ENCODE measurements at regions not wholly inside any gene's neighbourhood (a gene's known extent, or its start where the extent isn't known, plus 50 kb on each side); places are given as distances from the start of the nearest gene placed in this dataset.

DNA sequence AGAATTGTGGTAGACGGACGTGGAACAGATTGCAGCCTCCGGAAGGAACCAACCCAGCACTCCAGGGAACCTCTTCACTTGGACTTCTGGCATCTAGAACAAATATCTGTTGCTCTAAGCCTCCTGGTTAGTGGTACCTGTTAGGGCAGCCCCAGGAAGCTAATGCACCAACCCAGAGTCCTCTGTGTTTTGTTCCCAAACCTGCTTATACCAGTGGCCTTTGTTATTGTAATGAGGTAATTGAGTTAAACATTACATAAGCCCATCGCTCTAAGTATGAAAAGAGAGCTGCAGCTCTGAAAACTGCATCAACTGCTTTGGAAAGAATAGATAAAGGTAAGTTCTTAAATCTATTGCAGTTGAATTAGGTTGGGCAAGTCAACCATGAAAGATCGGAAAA, 516.7 kb downstream of the NPHP4 start:
- no peak for DNase-seq (ENCODE audit: low read depth, low spot score)

DNA sequence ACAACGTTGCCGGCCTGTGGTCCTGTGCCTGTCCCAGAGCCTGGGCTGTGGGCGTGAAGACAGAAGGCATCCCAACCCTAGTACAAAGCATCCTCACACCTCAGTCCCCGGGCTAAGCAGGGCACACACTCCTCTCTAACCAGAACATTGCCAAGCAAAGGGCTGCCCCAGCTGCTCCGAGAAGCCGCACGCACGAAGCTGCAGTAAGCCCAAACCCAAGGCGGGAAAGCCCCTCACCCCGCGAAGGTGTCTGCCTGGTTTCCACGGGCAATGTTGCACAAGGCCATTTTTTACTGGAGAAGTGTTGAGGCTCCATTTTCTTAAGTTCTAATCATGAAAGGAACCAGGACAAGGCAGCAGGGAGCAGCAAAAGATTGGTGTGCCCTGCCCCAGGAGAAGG, 519.0 kb downstream of the NPHP4 start:
- no peak for DNase-seq (ENCODE audit: low read depth, low spot score)

DNA sequence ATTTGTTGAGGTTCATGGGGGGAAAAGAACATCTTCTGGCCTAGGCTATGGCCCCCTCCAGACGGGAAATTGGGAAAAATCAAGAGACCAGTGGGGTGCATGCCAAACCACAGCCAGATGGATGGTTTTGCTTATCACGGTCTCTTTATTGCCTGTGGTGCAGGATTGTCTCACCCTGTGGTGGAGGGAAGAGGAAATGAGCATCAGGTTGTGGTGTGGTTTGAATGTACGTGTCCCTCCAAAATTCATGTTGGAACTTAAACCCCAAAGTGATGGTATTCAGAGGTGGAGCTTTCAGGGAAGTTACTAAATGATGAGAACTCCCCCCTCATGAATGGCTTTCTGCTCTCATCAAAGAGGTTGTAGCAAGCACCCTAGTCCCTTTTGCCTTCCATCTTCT, 525.7 kb downstream of the NPHP4 start:
- DNase-seq (ENCODE audit: low read depth, low spot score): no peak

DNA sequence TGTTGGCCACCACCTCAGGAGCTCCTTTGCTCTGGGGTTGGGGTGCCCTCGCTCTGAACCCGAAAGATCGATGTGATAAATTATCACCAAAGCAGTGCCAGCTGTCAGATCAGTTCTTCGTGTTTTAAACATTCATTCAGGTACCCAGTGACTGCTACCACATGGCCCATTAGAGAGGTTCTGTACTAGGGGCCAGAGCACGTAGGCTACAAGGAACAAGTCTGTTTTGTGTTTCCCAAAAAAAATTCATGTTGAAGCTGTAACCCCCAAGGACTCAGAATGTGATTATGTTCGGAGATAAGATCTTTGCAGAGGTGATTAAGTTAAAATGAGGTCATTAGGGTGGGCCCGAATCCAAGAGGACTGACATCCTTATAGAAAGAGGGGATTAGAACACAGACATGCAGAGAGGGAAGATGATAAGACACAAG, 526.9 kb downstream of the NPHP4 start:
- no peak for DNase-seq (ENCODE audit: low read depth, low spot score)

DNA sequence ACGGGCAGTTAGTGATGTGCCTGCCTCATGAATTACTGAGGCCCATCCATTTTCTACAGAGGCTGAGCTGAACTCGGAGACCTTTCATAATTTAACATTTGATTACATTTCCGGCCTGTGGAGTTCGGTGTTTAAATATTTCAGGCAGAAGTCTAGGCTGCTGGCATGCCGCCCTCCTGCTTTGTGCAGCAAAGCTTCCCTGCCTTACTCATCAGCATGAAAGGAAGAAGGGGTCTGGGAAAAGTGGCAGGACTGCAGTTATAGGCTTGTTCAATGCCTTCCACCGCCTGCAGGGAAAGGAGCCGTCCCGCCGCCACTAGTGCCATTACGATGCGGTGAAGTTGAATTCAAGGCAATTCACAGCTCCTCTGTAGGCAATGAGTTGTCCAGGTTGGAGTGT, 527.9 kb downstream of the NPHP4 start:
- DNase-seq (ENCODE audit: low read depth, low spot score): peak; percentile 8

DNA sequence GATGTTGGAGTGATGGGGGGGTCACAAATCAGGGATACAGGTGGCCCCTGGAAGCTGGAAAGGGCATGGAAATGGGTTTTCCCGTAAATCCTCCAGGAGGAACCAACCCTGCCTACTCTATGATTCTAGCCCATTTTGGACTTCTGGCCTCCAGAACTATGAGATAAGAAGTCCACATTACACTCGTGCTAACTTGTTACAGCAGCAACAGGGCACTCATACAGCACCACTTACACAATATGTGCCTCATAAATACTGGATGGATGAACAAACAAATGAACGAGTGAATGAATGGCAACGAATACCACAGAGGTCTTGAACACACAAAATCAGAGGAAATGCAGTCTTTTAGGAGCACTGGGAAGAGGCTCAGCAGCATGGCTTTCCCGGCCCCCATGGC, 531.3 kb downstream of the NPHP4 start:
- no peak for DNase-seq (ENCODE audit: low read depth, low spot score)

DNA sequence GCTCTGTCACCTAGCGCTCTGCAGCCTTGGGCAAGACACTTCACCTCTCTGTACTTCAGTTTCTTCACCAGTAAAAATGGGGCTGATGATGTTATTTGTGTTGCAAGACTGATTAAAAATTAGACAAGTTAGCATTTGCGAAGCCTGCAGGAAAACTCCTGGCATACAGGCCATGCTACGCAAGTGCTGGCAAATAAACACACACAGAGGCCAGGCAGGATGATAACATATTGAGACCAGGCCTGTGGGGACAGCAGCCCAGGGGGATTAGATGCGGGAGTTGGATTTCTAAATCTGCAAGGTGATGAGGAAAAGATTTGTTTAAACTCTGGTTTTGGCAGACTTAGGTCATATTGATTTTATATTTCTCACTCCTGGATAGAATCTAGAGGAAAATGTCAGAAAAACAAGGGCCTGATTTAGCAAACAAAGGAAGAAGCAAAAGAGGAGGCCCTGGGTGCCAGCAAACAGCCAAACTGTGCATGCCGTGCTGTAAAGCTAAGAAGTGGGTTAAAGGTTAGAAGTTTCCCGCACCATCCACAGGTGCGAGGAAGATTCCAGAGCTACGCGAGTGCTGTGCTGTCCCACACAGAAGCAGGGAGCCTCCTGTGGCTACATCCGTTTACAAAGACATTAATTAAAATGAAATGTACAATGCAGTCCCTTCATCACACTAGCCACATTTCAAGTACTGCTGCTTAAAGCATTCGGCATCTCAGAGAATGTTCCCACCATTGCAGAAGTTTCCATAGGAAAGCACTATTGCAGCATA, 532.2 kb downstream of the NPHP4 start:
- DNase-seq (ENCODE audit: low read depth, low spot score): no peak

DNA sequence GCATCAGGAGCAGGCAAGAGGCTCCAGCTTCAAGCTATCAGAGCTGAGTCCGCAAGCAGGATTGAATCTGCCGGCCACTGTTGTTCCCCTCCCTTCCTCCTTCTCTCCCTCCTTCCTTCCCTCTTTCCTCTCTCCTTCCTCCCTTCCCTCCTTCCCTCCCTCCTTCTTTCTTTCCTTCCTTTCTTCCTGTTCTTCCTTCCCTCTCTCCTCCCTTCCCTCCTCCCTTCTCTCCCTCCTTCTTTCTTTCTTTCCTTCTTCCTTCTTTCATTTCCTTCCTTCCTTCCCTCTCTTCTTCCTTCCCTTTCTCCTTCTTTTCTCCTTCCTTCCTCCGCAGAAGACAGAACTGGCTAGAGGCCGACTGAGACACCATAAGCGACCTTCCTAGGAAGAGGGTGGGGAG, 534.0 kb downstream of the NPHP4 start:
- DNase-seq (ENCODE audit: low read depth, low spot score): no peak

DNA sequence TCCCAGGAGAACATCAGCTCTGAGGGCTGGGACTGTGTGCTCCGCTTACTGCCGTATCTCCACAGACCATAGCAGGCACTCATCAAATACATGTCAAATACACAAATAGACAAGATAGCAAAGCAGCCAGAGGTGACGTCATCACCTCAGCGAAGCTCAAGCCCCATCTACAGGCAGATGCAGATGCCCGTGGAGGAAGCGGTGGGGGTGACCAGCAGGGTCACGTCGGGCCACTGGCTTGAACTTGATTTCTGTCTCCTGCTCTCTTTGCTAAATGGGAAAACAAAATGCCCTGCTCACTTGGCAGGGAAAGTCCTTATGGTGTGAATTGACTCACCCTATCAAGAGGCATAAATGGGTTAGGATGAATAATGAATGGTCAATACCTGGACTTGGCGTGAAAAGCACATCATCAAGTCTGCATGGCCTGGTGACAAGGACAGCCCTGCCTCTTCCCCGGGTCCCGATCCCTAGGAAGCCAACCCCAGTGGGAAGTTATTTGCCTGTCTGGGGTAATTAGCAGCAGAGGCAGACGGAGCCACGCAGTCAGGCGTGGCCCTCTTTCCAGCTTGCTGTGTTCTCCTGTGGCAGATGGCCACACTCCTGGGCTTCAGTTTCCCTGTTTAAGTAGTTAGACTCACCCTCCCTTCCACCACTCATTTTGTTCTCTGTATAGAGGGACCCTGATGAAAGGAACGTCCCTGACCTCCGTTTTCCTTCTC, 536.0 kb downstream of the NPHP4 start:
- DNase-seq (ENCODE audit: low read depth, low spot score): no peak

DNA sequence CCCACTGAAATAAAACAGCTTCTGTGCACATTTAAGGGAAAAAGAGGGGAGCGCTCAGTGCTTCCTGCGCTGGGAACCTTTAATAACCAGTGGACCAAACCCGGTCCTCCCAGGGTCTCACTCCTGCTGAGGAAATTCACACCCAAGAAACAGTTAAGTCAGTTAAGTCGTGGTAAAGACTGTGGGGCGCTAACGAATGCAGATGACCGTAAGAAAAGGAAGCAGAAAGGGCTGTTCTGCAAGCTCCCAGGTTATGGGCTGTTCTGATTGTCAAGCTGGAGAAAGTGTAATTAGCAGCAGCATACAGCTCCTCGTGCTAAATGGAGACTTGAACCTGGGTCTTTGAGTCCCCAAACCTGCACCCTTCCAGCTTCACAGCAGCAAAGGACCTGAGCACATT, 536.6 kb downstream of the NPHP4 start:
- DNase-seq (ENCODE audit: low read depth, low spot score): no peak

DNA sequence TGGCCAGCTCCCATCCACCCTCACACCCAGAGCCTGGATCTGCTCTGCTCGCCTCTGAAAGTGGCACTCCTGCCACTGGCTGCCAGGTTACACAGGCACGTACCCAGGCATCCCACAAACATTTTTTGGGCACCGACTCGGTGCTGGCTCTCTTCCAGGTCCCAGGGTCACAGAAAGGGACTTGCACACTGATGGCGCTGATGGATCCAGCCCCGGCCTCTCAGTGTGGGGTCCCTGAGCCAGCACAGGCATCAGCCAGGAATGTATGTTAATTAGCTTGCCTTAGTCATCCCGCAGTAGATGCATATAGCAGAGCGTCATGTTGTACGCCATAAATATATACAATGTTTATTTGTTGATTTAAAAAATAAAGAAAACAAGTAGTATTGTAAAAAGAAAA, 537.2 kb downstream of the NPHP4 start:
- peak; percentile 44 for DNase-seq (ENCODE audit: low read depth, low spot score)

DNA sequence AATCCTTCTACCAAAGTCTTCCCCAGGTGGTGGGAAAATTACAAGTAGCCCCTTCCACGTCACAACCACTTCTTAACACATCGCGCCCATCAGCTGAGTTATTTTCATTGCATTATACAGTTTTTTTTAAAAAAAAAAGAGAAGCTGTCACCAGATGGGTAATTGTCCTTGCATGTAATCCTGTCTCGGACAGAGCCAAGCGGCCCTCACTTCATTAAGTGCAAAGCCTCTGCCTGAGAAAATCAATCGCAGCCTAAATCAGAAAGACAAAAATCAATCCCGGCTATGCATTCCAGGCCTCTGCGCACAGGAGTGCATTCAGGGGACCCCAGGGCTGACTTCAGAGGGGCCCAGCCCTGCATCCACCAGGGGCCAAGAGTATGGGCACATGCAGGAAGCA, 538.9 kb downstream of the NPHP4 start:
- no peak for DNase-seq (ENCODE audit: low read depth, low spot score)

DNA sequence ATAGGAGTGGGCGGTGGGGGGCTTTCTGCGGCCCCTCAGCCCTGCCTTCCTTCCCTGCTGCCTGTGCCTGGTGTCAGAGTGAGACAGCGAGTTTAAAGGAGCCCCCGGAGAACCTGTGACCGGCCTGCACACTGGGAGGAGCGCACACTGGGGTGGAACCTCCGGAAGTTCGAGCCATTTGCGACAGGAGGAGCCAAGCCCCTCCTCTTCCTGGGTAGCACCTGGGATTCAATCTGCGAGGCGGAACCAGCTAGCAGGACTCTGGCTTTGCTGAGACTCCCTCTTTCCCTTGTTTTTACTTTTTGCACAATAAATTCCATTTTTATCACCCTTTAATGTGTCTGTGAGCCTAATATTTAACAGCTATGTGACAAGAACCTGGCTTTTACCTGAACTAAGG, 540.6 kb downstream of the NPHP4 start:
- DNase-seq (ENCODE audit: low read depth, low spot score): no peak

DNA sequence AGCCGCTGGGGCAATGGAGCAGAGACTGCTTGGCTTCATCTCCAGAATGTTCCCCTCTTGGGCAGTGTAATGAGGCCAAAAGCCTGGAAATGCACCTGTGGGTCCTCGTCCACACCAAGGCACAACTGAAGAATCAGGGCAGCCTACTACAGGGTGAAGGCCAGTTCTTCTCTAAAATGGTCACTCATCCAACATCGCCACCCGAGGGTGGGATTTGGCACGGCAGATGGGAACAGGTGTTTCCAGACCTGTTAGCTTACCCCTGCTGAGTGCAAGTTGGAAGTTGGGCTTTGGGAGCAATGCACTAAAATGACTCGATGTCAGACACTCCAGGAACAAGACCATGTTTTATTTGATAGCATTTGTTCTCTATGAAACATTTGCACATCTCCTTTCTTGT, 543.7 kb downstream of the NPHP4 start:
- DNase-seq (ENCODE audit: low read depth, low spot score): no peak

DNA sequence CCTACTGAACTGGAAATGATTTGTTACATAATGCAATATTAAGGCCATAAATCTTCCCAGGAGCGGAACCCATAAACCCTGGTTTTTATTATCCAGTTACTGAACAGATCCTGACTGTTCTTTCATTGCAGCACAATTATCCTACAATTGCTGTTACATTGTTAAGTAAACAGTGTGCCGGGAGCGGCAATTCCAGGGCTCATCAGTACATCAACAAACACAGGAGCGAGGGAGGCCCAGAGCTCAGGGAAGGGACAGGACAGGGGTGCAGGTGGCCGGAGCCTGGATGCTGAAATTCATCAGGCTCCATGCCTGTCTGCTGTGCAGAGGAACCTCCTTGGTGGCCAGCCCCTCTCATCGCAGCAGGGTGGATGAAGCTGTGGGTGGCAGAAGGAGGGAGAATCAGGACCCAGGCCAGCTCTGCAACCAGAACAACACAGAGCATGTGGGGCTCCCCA, 544.7 kb downstream of the NPHP4 start:
- DNase-seq (ENCODE audit: low read depth, low spot score): no peak

DNA sequence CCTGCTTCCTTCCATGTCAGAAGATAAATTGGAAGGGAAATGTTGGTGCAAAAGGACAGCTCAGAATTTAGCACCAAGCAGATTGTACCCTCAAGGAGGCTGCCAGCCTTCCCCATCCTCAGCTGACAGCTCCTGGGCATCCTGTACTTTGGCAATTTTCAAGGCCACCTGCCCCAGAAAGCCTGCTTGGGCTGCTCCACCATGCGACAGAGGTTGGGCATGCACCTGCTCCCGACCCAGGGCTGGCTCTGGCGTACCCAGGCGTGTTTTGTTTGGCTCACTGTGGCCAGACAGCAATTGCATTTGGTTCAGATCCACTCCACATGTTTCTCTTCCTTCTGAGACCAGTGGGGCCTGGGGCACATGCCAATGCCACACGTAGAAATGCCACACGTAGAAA, 547.8 kb downstream of the NPHP4 start:
- DNase-seq (ENCODE audit: low read depth, low spot score): no peak

DNA sequence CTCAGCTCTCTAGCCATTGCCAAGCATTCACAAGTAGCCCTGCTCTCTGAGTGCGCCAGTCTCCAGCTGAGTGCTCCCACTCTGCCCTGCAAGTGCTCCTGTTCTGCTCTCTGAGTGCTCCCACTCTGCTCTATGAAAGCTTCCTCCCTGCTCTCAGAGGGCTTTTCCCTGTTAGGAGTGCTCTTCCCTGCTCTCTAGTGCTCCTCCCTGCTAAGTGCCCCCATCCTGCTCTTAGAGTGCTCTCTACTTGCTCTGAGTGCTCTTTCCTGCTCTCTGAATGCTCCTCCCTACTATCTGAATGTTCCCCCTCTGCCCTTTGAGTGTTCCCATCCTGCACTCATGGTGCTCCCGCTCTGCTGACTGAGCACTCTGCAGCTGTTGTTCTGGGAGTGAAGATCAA, 555.4 kb downstream of the NPHP4 start:
- DNase-seq (ENCODE audit: low read depth, low spot score): no peak

DNA sequence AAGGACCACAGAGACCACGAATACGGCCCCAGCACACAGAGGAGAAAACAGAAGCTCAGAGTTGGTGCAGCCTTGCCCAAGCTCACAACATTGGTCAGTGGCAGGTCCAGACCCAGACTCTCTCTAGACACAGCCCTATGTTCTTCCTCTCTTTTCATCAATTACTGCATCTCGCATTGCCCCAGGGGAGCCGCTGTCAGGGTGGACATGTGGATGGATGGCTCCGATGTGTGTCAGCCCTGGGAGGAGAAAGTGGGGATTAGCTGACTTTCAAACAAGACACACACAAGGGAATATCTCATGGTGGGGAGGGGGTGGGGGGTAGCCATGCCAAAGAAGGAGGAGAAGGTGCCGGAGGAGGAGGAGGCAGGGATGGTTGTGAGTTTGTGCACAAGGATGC, 556.8 kb downstream of the NPHP4 start:
- DNase-seq (ENCODE audit: low read depth, low spot score): no peak

DNA sequence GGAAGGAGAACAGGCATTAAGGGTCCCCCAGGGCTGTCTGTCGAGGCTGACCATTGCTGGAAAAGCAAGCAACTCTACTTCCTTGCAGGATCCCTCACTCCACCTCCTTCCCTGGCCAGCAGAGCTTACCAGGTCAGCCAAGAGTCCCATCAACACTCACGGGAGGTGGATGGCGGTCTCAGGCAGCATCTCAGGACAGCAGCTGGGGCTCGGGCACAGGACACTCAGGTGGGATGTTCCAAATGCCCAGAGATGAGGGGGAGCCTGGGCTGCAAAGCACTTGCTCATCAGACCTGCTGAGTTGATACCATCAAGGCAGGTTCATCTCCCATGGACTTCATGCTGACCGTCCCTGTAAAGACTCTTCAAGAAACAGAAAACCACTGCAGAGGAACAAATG, 559.8 kb downstream of the NPHP4 start:
- DNase-seq (ENCODE audit: low read depth, low spot score): no peak

DNA sequence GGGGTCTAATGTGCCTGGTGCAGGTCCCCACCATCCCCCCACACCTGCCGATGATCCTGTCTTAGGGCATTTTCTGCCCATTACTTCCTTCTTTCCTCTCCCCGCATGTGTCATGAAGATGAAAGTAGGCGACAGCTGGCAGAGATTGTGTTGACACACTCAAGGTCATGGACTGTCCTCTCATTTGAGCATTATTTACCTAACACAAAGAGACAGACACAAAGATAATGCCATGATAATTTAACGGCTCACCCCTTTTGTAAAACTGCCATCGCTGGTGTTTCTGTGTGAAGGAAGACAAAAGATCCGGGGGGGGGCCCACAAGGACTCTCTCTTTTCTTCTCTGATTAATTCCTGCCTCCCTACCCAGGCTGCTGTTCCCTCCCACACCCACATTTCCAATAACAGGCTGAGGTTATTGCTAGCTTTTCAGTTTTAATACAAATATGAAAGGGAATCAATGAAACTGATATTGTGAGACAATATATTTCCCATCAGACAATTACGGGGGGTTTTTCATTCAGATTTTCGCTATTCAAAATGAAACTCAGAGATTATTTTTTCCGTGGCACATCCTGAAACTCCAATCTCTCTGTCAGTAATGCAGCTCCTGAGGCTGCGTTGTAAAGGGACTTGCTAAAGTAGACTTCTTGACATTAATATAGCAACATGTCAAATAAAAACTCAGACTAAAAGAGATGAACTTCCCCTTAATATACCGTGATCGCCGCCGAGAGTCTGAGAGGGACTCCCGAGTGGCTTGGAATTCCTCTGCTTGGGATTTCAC, 561.1 kb downstream of the NPHP4 start:
- DNase-seq (ENCODE audit: low read depth, low spot score): no peak

DNA sequence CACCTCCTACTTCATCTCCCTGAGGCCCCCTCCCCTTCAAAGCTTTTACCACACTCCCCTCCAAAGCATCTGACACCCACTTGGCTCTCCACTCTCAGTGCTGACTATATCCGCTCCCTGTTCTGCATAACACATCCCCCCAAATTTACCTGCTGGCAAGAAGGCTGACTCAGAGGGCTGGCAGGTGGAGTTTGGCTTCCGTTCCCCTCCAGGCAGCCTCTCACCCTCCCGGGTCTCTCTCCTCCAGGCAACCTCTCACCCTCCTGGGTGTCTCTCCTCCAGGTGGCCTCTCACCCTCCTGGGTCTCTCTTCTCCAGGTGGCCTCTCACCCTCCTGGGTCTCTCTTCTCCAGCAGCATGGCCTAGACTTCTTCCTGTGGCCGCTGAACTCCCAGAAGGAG, 562.1 kb downstream of the NPHP4 start:
- DNase-seq (ENCODE audit: low read depth, low spot score): no peak

DNA sequence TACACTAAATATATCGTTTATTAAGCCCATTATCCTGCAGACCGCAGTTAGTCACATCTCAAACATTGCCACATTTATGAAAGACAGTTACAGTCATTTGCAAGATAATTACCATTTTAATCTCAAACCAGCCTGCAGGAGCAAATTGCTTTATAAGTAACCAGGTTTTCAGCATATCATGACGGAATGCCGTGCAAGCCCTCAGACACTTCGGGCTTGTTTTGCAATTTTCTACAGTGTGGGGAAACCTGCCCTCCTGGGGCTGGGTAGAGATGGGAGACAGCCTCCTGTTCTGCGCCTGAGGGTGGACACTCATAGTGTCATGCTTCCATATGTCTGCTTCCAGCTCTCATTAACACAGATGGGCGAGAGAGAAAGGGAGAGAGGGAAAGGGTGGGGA, 563.9 kb downstream of the NPHP4 start:
- DNase-seq (ENCODE audit: low read depth, low spot score): no peak
